Endothelial cell (in vitro differentiated cells): ENCODE measurements at regions not wholly inside any gene's neighbourhood (a gene's known extent, or its start where the extent isn't known, plus 50 kb on each side); places are given as distances from the start of the nearest gene placed in this dataset.
"Not testable (repeated sequence)": the region's sequence is repeated elsewhere in the genome, so short reads cannot be mapped to it uniquely, and the experiment has no call there.

Experiments used
- DNase-seq: peaks from one replicate; pipeline ENCODE4 v3.0.0; 2021; ENCODE audit warnings: low spot score
- H3K27ac Mint-ChIP-seq: one replicate; pipeline ENCODE4 v1.8.0; 2021; ENCODE audit warnings: mixed read lengths, inconsistent platforms; ENCODE audit not compliant: unreplicated experiment
- H3K27me3 Mint-ChIP-seq: one replicate; pipeline ENCODE4 v1.8.0; 2021; ENCODE audit warnings: mild to moderate bottlenecking, moderate library complexity, mixed read lengths, inconsistent platforms; ENCODE audit not compliant: unreplicated experiment
- H3K36me3 Mint-ChIP-seq: one replicate; pipeline ENCODE4 v1.8.0; 2021; ENCODE audit warnings: mild to moderate bottlenecking, low read depth, mixed read lengths, inconsistent platforms; ENCODE audit not compliant: unreplicated experiment
- H3K4me1 Mint-ChIP-seq: one replicate; pipeline ENCODE4 v1.8.0; 2021; ENCODE audit warnings: mild to moderate bottlenecking, mixed read lengths, inconsistent platforms; ENCODE audit not compliant: unreplicated experiment
- H3K4me3 Mint-ChIP-seq: one replicate; pipeline ENCODE4 v1.8.0; 2021; ENCODE audit warnings: mild to moderate bottlenecking, mixed read lengths, inconsistent platforms; ENCODE audit not compliant: unreplicated experiment
- H3K9me3 Mint-ChIP-seq: one replicate; pipeline ENCODE4 v1.8.0; 2021; ENCODE audit warnings: mixed read lengths, inconsistent platforms; ENCODE audit not compliant: unreplicated experiment
- CTCF ChIP-seq: fragments of 200-600 bp; sonication (generic); IDR thresholded peaks from one replicate; pipeline ENCODE4 v1.5.0; 2021; ENCODE audit warnings: antibody characterized with exemption; ENCODE audit not compliant: unreplicated experiment

- H3K4me3 Mint-ChIP-seq, H3K4me1 Mint-ChIP-seq, H3K27ac Mint-ChIP-seq, H3K9me3 Mint-ChIP-seq, H3K36me3 Mint-ChIP-seq, DNase-seq, H3K27me3 Mint-ChIP-seq: not testable (repeated sequence)
These were observed 87.4 kb upstream of the TGIF2LY start for GRCh38 chrY:3491423-3491822.

- not testable (repeated sequence) for H3K27ac Mint-ChIP-seq, H3K36me3 Mint-ChIP-seq, H3K9me3 Mint-ChIP-seq, H3K27me3 Mint-ChIP-seq, DNase-seq, H3K4me1 Mint-ChIP-seq, H3K4me3 Mint-ChIP-seq
These were observed 84.3 kb upstream of the TGIF2LY start for GRCh38 chrY:3494539-3494938.

GRCh38 chrY:3527040-3527439 lies 51.8 kb upstream of the TGIF2LY start:
- peak; percentile 5 for DNase-seq
- H3K4me1 Mint-ChIP-seq, H3K27me3 Mint-ChIP-seq, H3K4me3 Mint-ChIP-seq, H3K9me3 Mint-ChIP-seq, H3K36me3 Mint-ChIP-seq, H3K27ac Mint-ChIP-seq: not testable (repeated sequence)
- TF ChIP-seq CTCF, result peak; percentile 34
